ENCODE measurements at regions not wholly inside any gene's neighbourhood (a gene's known extent, or its start where the extent isn't known, plus 50 kb on each side); places are given as distances from the start of the nearest gene placed in this dataset.

DNA sequence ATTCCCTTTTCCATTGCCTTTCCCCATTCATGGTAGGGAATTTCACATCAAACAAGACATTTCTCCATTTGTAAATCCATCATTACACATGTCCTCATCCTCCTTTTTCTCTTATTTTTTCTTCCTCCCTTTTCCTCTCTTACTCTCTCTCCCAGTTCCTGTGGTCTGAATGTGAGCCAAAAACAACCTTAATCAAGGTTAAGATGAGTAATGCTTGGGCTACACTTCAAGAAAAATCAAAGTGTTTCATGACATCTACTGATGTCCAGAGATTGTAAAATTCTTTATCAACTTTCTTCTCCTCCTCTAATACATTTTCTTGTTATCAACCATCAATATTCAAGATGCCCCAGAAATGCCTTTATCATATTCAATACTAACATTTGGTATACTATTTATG is 172.5 kb upstream of the PRNP start:
- TF ChIP-seq, protein P1, sequence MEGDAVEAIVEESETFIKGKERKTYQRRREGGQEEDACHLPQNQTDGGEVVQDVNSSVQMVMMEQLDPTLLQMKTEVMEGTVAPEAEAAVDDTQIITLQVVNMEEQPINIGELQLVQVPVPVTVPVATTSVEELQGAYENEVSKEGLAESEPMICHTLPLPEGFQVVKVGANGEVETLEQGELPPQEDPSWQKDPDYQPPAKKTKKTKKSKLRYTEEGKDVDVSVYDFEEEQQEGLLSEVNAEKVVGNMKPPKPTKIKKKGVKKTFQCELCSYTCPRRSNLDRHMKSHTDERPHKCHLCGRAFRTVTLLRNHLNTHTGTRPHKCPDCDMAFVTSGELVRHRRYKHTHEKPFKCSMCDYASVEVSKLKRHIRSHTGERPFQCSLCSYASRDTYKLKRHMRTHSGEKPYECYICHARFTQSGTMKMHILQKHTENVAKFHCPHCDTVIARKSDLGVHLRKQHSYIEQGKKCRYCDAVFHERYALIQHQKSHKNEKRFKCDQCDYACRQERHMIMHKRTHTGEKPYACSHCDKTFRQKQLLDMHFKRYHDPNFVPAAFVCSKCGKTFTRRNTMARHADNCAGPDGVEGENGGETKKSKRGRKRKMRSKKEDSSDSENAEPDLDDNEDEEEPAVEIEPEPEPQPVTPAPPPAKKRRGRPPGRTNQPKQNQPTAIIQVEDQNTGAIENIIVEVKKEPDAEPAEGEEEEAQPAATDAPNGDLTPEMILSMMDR (IDR thresholded peaks at IDR 0.05): no peak
- no peak for TF ChIP-seq POLR2A (IDR thresholded peaks at IDR 0.05)
